ENCODE measurements at regions not wholly inside any gene's neighbourhood (a gene's known extent, or its start where the extent isn't known, plus 50 kb on each side); places are given as distances from the start of the nearest gene placed in this dataset.
"Not testable (repeated sequence)": the region's sequence is repeated elsewhere in the genome, so short reads cannot be mapped to it uniquely, and the experiment has no call there.

DNA sequence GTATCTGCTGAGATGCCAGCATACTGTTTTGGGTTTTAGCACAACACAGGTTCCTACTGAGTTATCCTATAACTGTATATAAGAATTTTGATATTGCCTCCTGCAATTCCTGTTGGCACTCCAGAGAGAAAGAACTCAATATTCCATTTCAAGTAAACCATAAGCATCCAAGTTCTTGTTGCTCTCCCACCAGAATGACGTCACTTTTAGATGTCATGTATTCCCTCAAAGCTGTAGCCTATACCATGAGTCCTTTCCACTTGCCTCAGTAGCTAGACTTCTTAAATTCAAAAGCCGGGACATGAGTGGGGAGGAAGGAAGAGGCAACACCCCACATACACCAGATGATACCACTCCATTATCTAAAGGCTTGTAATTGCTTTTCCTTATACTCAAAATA, 171.5 kb downstream of the ALDH8A1 start:
- Mint-ChIP-seq H3K27ac (no peak overlapping the region), H3K27me3 (no peaks in the 10 kb centered on the region), H3K4me3 (no peak overlapping the region), H3K9me3 (peaks cover 12% of the 10 kb centered on the region), H3K4me1 (no peaks in the 10 kb centered on the region), H3K36me3 (ENCODE audit: low read depth) (no peaks in the 10 kb centered on the region)
- no peak for ATAC-seq (replicated peaks)

- no peaks in the 10 kb centered on the region for H3K36me3 Mint-ChIP-seq (ENCODE audit: low read depth)
- H3K4me1 Mint-ChIP-seq = no peaks in the 10 kb centered on the region
- no peak overlapping the region for H3K4me3 Mint-ChIP-seq
- peaks cover 7% of the 10 kb centered on the region for H3K9me3 Mint-ChIP-seq
- peaks cover 8% of the 10 kb centered on the region for H3K27me3 Mint-ChIP-seq
- ATAC-seq (replicated peaks) = no peak
- H3K27ac Mint-ChIP-seq = no peak overlapping the region
Observed at GRCh38 chr6:134774201-134774638, 175.7 kb downstream of the ALDH8A1 start.

DNA sequence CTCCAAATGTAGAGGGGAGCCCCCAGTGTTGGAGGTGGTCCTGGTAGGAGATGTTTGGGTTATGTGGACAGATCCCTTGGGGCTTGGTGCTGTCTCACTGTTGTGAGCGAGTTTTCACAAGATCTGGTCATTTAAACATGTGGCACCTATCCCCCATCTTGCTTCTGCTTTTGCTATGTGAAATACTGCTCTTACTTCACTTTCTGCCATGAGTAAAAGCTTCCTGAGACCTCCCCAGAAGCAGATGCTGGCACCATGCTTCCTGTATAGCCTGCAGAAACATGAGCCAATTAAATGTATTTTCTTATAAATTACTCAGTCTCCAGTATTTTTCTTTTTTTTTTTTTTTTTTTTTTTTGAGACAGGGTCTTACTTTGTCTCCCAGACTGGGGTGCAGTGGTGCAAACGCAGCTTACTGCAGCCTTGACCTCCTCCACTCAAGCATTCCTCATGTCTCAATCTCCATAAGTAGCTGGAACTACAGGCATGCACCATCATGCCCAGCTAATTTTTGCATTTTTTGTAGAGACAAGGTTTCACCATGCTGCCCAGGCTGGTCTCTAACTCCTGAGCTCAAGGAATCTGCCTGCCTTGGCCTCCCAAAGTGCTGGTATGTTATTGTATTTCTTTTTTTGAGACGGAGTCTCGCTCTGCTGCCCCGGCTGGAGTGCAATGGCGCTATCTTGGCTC, 177.1 kb downstream of the ALDH8A1 start:
- Mint-ChIP-seq H3K9me3 (peaks cover 3% of the 10 kb centered on the region), H3K4me1 (no peaks in the 10 kb centered on the region), H3K27ac (no peak overlapping the region), H3K36me3 (ENCODE audit: low read depth) (no peaks in the 10 kb centered on the region), H3K27me3 (peaks cover 18% of the 10 kb centered on the region), H3K4me3 (no peak overlapping the region)
- ATAC-seq (replicated peaks) = no peak

DNA sequence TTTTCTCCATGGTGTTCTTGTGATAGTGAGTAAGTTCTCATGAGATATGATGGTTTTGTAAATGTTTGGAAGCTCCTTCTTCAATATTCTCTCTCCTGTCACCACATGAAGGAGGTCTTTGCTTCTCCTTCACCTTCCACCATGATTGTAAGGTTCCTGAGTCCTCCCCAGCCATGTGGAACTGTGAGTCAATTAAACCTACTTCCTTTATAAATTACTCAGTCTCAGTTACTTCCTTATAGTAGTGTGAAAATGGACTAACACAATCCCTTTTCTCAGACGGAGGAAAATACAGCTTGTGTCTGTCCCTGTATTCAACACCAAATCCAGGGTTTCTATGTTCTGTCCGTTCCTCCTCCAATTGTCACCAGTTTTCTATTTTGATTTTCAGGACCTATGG, 181.0 kb downstream of the ALDH8A1 start:
- H3K4me3 Mint-ChIP-seq = no peak overlapping the region
- peaks cover 4% of the 10 kb centered on the region for H3K9me3 Mint-ChIP-seq
- H3K4me1 Mint-ChIP-seq = no peaks in the 10 kb centered on the region
- ATAC-seq (replicated peaks) = no peak
- peaks cover 26% of the 10 kb centered on the region for H3K27me3 Mint-ChIP-seq
- no peak overlapping the region for H3K27ac Mint-ChIP-seq
- H3K36me3 Mint-ChIP-seq (ENCODE audit: low read depth) = no peaks in the 10 kb centered on the region

- no peaks in the 10 kb centered on the region for H3K36me3 Mint-ChIP-seq (ENCODE audit: low read depth)
- peaks cover 23% of the 10 kb centered on the region for H3K27me3 Mint-ChIP-seq
- H3K4me1 Mint-ChIP-seq = no peaks in the 10 kb centered on the region
Observed at GRCh38 chr6:134766497-134766896, 183.4 kb downstream of the ALDH8A1 start.

DNA sequence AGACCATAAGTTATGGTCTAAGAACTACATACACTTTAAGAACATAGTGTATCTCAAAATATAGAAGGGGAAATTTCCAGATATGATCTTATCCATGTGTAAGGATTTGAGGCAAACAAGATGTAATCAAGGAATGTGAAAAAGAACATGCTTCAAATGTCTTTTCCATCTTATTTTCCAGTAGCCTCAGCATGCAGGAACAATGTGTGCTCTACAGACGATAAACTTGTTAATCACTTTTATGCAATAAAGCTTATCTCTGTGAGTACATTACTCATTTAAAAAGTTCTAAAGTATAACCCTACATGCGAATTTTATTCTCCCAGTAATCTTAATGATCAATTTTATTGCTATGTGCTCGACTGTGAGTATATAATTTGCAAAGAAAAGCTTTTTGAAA, 185.2 kb downstream of the ALDH8A1 start:
- peaks cover 4% of the 10 kb centered on the region for H3K9me3 Mint-ChIP-seq
- no peaks in the 10 kb centered on the region for H3K4me1 Mint-ChIP-seq
- no peak overlapping the region for H3K4me3 Mint-ChIP-seq
- no peaks in the 10 kb centered on the region for H3K36me3 Mint-ChIP-seq (ENCODE audit: low read depth)
- no peak for ATAC-seq (replicated peaks)
- H3K27ac Mint-ChIP-seq = no peak overlapping the region
- peaks cover 18% of the 10 kb centered on the region for H3K27me3 Mint-ChIP-seq

More at GRCh38 chr6:134766497-134766896, 183.4 kb downstream of the ALDH8A1 start:
- H3K4me3 Mint-ChIP-seq = no peak overlapping the region
- H3K9me3 Mint-ChIP-seq = peaks cover 4% of the 10 kb centered on the region
- H3K27ac Mint-ChIP-seq = no peak overlapping the region
- no peak for ATAC-seq (replicated peaks)

GRCh38 chr6:134763575-134763974, 186.3 kb downstream of the ALDH8A1 start:
- ATAC-seq (replicated peaks); H3K4me3 Mint-ChIP-seq; H3K4me1 Mint-ChIP-seq; H3K9me3 Mint-ChIP-seq; H3K27ac Mint-ChIP-seq; H3K36me3 Mint-ChIP-seq (ENCODE audit: low read depth): not testable (repeated sequence)
- peaks cover 12% of the 10 kb centered on the region for H3K27me3 Mint-ChIP-seq

GRCh38 chr6:134758621-134759020, 191.3 kb downstream of the ALDH8A1 start:
- no peaks in the 10 kb centered on the region for H3K36me3 Mint-ChIP-seq (ENCODE audit: low read depth)
- H3K9me3 Mint-ChIP-seq = no peaks in the 10 kb centered on the region
- H3K27me3 Mint-ChIP-seq = peaks cover 10% of the 10 kb centered on the region
- H3K27ac Mint-ChIP-seq = no peak overlapping the region
- no peak overlapping the region for H3K4me3 Mint-ChIP-seq
- no peaks in the 10 kb centered on the region for H3K4me1 Mint-ChIP-seq
- ATAC-seq (replicated peaks) = no peak

DNA sequence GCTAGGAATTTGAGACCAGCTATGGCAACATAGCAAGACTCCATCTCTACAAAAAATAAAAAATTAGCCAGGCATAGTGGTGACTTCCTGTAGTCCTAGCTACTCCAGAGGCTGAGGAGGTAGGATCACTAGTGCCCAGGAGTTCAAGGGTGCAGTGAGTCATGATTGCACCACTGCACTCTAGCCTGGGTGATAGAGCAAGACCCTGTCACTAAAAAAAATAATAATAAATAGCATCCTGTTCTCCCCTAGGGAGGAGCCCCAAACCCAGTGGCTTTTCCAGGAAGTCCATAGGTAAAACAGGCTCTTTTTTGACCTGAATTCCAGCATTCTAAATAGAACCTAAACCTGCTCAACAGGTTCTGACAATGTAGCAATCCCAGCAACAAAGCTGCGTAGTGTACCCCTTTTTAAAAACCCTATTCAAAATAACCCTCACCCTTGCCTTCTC, 192.0 kb downstream of the ALDH8A1 start:
- no peak for ATAC-seq (replicated peaks)
- H3K27me3 Mint-ChIP-seq = peaks cover 10% of the 10 kb centered on the region
- H3K27ac Mint-ChIP-seq = no peak overlapping the region
- no peaks in the 10 kb centered on the region for H3K9me3 Mint-ChIP-seq
- H3K36me3 Mint-ChIP-seq (ENCODE audit: low read depth) = no peaks in the 10 kb centered on the region
- H3K4me1 Mint-ChIP-seq = no peaks in the 10 kb centered on the region
- H3K4me3 Mint-ChIP-seq = no peak overlapping the region

DNA sequence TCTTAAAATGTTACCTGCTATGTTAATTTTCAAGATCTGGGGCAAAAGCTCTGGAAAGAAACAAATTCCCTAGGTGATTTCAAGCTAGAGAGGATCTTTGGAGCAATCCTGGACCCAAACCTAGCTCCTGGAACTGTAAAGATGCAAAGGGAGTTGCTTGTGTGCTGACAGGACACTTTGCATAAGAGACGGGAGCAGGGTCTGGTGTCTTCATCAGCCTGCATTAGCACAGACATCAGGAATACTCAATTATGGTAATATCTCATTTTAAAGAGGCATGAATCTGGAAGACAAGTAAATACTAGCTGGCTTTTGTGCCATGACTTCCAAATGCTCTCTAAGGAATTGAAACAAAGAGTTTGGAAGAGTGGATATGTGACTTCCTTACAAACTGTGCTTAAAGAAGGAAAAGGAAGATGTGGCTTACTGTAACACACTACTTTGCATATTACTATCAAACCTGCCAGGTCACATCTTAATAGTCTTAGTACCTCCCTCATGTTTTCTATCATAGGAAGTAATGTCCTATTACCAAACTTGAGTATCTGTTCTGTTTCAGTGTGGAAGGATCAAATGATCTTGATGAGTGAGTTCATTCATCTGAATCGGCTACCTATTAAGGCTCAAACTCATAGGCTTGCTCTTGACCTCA, 193.4 kb downstream of the ALDH8A1 start:
- H3K9me3 Mint-ChIP-seq = no peaks in the 10 kb centered on the region
- no peak overlapping the region for H3K4me3 Mint-ChIP-seq
- no peaks in the 10 kb centered on the region for H3K36me3 Mint-ChIP-seq (ENCODE audit: low read depth)
- peaks cover 14% of the 10 kb centered on the region for H3K27me3 Mint-ChIP-seq
- no peak overlapping the region for H3K27ac Mint-ChIP-seq
- H3K4me1 Mint-ChIP-seq = no peaks in the 10 kb centered on the region
- ATAC-seq (replicated peaks) = no peak

- Mint-ChIP-seq H3K27ac (no peak overlapping the region), H3K9me3 (no peaks in the 10 kb centered on the region), H3K27me3 (peaks cover 14% of the 10 kb centered on the region), H3K4me1 (no peaks in the 10 kb centered on the region), H3K36me3 (ENCODE audit: low read depth) (no peaks in the 10 kb centered on the region), H3K4me3 (no peak overlapping the region)
- ATAC-seq (replicated peaks) = no peak
Observed at GRCh38 chr6:134754013-134754690, 195.7 kb downstream of the ALDH8A1 start.

DNA sequence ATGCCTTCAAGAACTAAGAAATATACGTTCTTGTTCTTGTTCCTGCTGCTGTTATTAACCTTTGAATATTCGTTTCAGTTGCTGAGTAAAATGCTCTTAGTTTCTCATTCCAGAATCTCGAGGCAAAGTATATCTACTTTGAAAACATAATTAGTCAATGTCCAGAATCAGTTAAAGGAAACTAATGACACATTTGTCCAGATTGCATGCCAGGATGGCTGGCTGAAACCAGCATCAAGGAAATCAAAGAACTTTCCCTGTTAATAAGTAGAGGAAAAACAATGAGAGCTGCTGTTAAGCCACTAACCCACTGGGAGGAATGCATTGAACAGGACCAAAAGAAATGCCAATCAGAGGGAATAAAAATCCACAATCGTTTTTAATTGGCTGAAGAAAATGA, 196.9 kb downstream of the ALDH8A1 start:
- no peak overlapping the region for H3K4me3 Mint-ChIP-seq
- no peaks in the 10 kb centered on the region for H3K36me3 Mint-ChIP-seq (ENCODE audit: low read depth)
- no peak for ATAC-seq (replicated peaks)
- peaks cover 14% of the 10 kb centered on the region for H3K27me3 Mint-ChIP-seq
- no peaks in the 10 kb centered on the region for H3K9me3 Mint-ChIP-seq
- no peaks in the 10 kb centered on the region for H3K4me1 Mint-ChIP-seq
- H3K27ac Mint-ChIP-seq = no peak overlapping the region

- Mint-ChIP-seq H3K27me3 (peaks cover 14% of the 10 kb centered on the region), H3K4me3 (no peak overlapping the region), H3K27ac (no peak overlapping the region), H3K4me1 (no peaks in the 10 kb centered on the region), H3K36me3 (ENCODE audit: low read depth) (no peaks in the 10 kb centered on the region), H3K9me3 (no peaks in the 10 kb centered on the region)
- no peak for ATAC-seq (replicated peaks)
Observed at GRCh38 chr6:134752445-134752844, 197.5 kb downstream of the ALDH8A1 start.

DNA sequence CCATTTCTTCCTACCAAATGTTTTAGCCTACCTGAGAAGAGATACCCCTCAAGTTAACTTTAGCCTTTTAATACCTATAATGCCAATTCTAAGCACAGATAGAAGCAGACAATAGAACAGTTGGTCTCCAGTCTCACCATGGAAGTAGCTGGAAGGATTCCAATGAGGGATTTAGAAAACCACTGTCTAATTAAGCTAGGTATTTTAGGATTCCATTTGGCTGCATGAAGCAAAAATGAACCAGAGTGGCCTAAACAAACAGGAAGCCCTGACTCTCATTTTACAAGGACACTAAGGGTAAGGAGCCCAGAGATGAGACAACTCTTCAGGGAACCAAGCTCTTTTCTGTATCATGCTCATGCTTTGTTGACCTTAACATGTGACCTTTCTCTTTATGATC, 199.2 kb downstream of the ALDH8A1 start:
- H3K36me3 Mint-ChIP-seq (ENCODE audit: low read depth) = no peaks in the 10 kb centered on the region
- H3K27me3 Mint-ChIP-seq = peaks cover 20% of the 10 kb centered on the region
- H3K9me3 Mint-ChIP-seq = no peaks in the 10 kb centered on the region
- no peak overlapping the region for H3K27ac Mint-ChIP-seq
- no peak for ATAC-seq (replicated peaks)
- no peak overlapping the region for H3K4me3 Mint-ChIP-seq
- H3K4me1 Mint-ChIP-seq = no peaks in the 10 kb centered on the region

GRCh38 chr6:134748484-134748883, 201.4 kb downstream of the ALDH8A1 start:
- Mint-ChIP-seq H3K4me3 (no peak overlapping the region), H3K9me3 (no peaks in the 10 kb centered on the region), H3K27ac (no peak overlapping the region), H3K36me3 (ENCODE audit: low read depth) (no peaks in the 10 kb centered on the region), H3K27me3 (peaks cover 25% of the 10 kb centered on the region), H3K4me1 (no peaks in the 10 kb centered on the region)
- no peak for ATAC-seq (replicated peaks)

Measured in activated T-helper 17 cell treated with anti-CD3 and anti-CD28 coated beads, Interleukin-2, amount 50 U/mL, for 72 hours (primary cell).